T-helper 2 cell treated with Interferon-gamma antibody and Interleukin-4, amounts not matched to agents 5 μg/mL and 100 μg/mL, for 36 hours (primary cell): ENCODE measurements at regions not wholly inside any gene's neighbourhood (a gene's known extent, or its start where the extent isn't known, plus 50 kb on each side); places are given as distances from the start of the nearest gene placed in this dataset.
A peak's percentile ranks its signal among the peaks of the same experiment; 100 is the strongest.

Experiments
- DNase-seq: peaks from one replicate; pipeline ENCODE4 v3.0.0; 2021; ENCODE audit warnings: low spot score
- H3K27ac Mint-ChIP-seq: one replicate; pipeline ENCODE4 v1.8.0; 2021; ENCODE audit warnings: mild to moderate bottlenecking, mixed read lengths
- H3K27me3 Mint-ChIP-seq: one replicate; pipeline ENCODE4 v1.8.0; 2021; ENCODE audit warnings: low read depth, mixed read lengths
- H3K36me3 Mint-ChIP-seq: one replicate; pipeline ENCODE4 v1.8.0; 2021; ENCODE audit warnings: low read depth, mixed read lengths
- H3K4me1 Mint-ChIP-seq: one replicate; pipeline ENCODE4 v1.8.0; 2021; ENCODE audit warnings: low read depth, mixed read lengths
- H3K4me3 Mint-ChIP-seq: one replicate; pipeline ENCODE4 v1.8.0; 2022; ENCODE audit warnings: mild to moderate bottlenecking, moderate library complexity, mixed read lengths
- H3K9me3 Mint-ChIP-seq: one replicate; pipeline ENCODE4 v1.8.0; 2021; ENCODE audit warnings: mixed read lengths

DNA sequence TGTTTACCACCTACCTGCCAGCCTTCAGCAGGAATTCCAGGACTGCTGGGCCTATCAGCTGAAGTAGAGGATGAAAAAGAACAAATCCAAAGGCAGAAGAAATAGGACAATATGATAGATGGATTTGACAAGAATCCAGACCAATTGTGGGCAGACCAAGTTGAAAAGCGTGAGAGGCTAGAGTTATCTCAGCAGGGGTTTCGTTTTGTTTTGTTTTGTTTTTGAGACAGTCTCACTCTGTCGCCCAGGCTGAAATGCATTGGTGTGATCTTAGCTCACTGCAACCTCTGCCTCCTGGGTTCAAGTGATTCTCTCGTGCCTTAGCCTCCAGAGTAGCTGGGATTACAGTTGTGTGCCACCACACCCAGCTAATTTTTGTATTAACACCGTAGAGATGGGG, 113.2 kb downstream of the PALM2AKAP2 start:
- H3K4me1 Mint-ChIP-seq, result peaks cover 56% of the 10 kb centered on the region
- H3K27me3 Mint-ChIP-seq, result no peaks in the 10 kb centered on the region
- H3K9me3 Mint-ChIP-seq, result no peaks in the 10 kb centered on the region
- no peak overlapping the region for H3K27ac Mint-ChIP-seq
- DNase-seq, result no peak
- H3K4me3 Mint-ChIP-seq, result no peak overlapping the region
- H3K36me3 Mint-ChIP-seq, result no peaks in the 10 kb centered on the region

DNA sequence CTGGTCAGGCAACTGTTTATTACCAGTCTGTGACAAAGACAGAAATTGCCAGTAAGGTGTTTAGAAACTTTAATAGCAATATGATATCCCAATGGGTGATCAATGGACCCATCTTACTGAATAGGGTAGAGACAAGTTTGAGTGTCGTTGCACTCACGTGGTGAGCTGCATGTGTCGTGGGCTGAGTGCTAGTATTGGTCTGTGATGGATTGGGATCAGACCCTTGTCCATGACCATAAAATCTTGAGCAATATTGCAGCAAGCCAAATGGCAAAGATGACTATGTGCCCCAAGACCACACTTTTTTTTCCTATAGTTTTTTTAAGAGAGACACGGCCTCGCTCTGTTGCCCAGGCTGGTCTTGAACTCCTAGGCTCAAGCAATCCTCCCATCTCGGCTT, 114.5 kb downstream of the PALM2AKAP2 start:
- peak overlapping the region; percentile 29 for H3K4me3 Mint-ChIP-seq
- H3K27me3 Mint-ChIP-seq, result no peaks in the 10 kb centered on the region
- no peaks in the 10 kb centered on the region for H3K9me3 Mint-ChIP-seq
- peak; percentile 22 for DNase-seq
- H3K4me1 Mint-ChIP-seq, result peaks cover 49% of the 10 kb centered on the region
- no peaks in the 10 kb centered on the region for H3K36me3 Mint-ChIP-seq
- H3K27ac Mint-ChIP-seq, result no peak overlapping the region

DNA sequence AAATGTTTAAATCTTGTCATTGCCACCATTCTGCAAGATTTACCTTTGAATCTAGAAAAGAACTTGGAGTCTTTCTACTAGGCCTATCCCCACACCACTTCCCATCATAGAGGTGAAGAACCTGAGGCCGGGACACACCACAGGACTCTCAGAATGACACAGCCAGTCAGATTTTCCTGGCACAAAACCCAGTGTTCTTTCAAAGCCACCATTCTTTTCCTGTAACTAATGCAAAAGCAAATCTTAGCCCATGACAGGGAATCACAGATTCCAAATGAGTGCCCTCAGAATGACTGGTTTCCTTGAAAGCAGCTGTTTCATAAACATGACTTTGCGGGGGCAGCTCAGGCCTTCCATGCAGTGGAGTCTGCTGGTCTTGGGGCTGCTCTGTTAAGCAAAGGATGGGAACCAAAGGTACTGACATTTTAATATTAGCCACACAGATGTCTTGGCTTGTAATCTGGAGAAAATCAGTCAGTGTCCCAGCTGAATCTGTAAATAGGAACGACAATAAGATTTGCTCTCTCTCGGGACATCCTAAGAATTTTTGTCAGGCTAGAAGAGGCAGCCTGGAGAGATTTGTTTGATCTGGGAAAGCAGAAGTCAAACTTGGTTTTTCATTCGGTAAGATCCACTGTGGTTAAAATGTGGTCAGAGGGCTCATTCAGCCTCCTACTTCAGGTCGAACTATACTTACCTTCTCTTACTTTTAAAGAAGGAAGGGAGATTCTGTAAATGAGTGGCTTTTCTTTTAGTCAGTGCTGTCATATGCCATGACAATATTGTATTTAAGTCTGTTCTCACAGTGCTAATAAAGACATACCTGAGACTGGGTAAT, 115.1 kb downstream of the PALM2AKAP2 start:
- Mint-ChIP-seq H3K27me3 (no peaks in the 10 kb centered on the region), H3K4me3 (peak overlapping the region; percentile 29), H3K27ac (peak overlapping the region; percentile 70), H3K4me1 (peaks cover 42% of the 10 kb centered on the region), H3K36me3 (no peaks in the 10 kb centered on the region), H3K9me3 (no peaks in the 10 kb centered on the region)
- DNase-seq, result peak; percentile 67

DNA sequence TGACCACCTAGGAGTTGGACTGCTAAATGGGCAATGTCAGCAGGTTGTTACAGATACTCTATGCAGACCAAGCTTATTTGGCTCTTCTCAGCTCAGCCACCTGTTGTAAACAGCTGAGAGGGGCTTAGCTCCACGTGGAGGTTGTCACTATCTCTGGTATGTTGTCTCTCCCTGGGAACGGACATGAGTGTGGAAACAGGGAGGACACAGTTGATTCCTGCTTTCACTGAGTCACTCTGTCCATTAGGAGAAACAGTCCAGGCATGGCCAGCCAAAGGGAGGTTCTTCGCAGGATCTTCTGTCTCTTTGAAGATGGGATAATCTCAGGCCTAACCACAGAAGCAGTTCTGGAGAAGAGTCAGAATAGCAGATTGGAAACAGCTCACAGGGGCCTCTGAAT, 121.2 kb downstream of the PALM2AKAP2 start:
- DNase-seq, result no peak
- no peaks in the 10 kb centered on the region for H3K9me3 Mint-ChIP-seq
- no peak overlapping the region for H3K4me3 Mint-ChIP-seq
- no peaks in the 10 kb centered on the region for H3K27me3 Mint-ChIP-seq
- H3K27ac Mint-ChIP-seq, result no peak overlapping the region
- H3K36me3 Mint-ChIP-seq, result no peaks in the 10 kb centered on the region
- H3K4me1 Mint-ChIP-seq, result peaks cover 10% of the 10 kb centered on the region

DNA sequence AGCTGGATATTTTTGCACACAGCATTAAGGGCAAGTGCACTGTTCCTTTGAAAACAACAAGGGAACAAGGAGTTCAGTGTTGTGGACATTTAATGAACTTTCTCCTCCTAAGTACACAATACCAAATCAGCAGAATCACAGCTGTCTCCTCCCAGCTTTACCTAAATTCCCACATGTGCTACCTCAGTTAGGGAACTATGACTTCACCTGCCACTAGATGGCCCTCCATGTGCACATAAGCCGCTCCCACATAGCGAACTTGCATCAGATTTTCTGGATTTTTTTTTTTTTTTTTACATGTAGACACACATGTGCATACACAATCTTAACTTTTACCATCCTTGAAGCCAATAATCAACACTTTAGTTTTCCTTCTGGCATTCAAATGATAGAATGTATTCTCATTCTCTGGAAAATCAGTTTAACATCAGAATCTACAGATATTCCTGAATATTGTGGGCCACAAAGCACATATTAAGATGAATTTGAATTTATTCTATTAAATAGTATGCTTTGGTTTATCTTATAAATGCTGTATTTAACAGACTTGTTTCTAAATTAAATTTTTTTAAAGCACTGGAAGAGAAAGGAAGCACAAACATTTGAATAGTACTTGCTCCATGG, 123.6 kb downstream of the PALM2AKAP2 start:
- Mint-ChIP-seq H3K36me3 (no peaks in the 10 kb centered on the region), H3K9me3 (no peaks in the 10 kb centered on the region), H3K27ac (no peak overlapping the region), H3K4me3 (no peak overlapping the region), H3K4me1 (peaks cover 21% of the 10 kb centered on the region), H3K27me3 (no peaks in the 10 kb centered on the region)
- peak; percentile 46 for DNase-seq

DNA sequence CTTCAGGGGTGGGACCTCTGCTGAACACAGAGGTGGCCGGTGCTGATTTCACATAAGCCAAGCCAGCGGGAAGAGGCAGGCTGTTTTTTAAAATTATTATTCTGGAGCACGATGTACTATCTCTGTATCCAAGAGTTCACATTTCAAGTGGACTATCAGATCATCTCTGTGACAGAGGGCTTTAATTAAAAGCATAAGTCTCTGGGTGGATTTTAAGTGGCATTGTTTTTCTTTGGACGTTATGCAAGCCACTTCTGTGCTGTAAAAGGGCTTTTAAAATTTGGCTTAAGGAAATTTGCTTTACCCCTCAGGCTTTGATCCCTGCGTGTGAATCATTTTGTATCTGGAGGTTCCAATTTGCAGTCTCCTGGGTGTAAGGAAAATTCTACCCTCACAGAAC, 124.7 kb downstream of the PALM2AKAP2 start:
- Mint-ChIP-seq H3K9me3 (no peaks in the 10 kb centered on the region), H3K4me3 (no peak overlapping the region), H3K27me3 (no peaks in the 10 kb centered on the region), H3K27ac (no peak overlapping the region), H3K4me1 (peaks cover 21% of the 10 kb centered on the region), H3K36me3 (no peaks in the 10 kb centered on the region)
- DNase-seq, result no peak

DNA sequence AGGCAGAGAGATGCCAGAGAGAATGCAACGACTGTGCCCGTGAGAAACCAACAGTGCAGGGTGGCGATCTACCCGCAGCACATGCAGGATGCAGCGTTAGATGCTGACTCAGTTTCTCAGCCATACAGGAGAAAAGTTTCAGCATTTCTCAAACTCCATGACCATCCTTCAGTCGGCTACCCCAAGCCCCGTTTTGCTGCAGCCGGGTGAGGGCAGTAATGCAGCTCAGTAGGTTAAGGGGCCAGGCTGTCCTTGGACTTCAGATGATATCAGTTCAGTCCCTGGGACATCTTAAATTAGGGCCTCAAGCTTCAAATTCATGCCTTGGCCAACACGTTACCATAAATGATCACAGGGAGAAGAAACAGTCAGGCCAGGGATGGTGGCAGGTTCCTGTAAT, 125.5 kb downstream of the PALM2AKAP2 start:
- DNase-seq, result no peak
- H3K4me3 Mint-ChIP-seq, result no peak overlapping the region
- no peak overlapping the region for H3K27ac Mint-ChIP-seq
- no peaks in the 10 kb centered on the region for H3K36me3 Mint-ChIP-seq
- H3K9me3 Mint-ChIP-seq, result no peaks in the 10 kb centered on the region
- H3K27me3 Mint-ChIP-seq, result no peaks in the 10 kb centered on the region
- H3K4me1 Mint-ChIP-seq, result peaks cover 21% of the 10 kb centered on the region

DNA sequence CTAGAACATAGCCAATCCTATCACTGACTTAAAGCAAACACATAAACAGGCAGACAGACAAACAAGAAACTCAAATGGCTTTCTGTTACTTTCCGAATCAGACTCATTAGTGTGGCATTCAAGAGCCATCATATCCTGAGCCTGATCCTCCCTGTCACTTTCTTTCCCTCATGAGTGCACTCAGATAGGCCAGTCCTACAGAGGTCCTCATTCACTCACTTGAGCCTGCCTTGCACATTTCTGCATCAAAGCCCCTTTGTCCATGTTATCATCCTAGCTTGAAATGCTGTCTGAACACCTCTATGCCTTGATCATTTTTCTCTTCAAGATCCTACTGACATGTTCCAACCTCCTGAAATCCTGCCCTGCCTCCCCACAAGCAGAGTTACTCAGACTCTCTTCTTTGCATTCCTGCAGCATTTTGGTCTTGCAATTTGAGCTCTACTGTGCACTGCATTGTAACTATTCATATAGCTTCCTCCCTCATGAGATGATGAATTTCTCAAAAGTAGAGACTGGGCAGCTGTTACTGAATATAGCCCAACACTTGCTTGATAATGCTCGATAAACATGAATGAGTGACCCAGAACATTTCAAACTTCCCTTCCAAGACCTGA, 126.9 kb downstream of the PALM2AKAP2 start:
- no peaks in the 10 kb centered on the region for H3K27me3 Mint-ChIP-seq
- no peaks in the 10 kb centered on the region for H3K9me3 Mint-ChIP-seq
- H3K27ac Mint-ChIP-seq, result peak overlapping the region; percentile 12
- peaks cover 21% of the 10 kb centered on the region for H3K4me1 Mint-ChIP-seq
- DNase-seq, result no peak
- no peak overlapping the region for H3K4me3 Mint-ChIP-seq
- no peaks in the 10 kb centered on the region for H3K36me3 Mint-ChIP-seq

DNA sequence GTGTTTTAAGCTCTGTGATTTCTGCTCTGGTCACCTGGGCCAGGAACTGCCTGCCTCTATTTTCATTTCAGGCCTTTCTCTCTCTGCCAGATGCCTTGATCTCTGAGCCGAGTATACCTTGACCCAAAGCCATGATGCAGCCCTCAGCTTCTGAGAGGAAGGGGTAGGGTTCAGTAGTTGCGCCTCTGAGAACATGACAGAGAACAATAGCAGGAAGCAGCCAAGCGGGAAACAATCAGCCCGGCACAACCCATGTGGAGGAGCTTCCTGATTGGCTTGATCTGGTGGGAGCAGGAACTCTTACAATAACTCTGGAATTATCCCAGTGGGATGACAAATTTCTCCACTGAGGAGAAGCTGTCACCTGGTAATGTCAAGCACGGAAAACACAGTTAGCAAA, 127.4 kb downstream of the PALM2AKAP2 start:
- Mint-ChIP-seq H3K36me3 (no peaks in the 10 kb centered on the region), H3K4me3 (no peak overlapping the region), H3K4me1 (peaks cover 20% of the 10 kb centered on the region), H3K9me3 (no peaks in the 10 kb centered on the region), H3K27me3 (no peaks in the 10 kb centered on the region), H3K27ac (peak overlapping the region; percentile 17)
- no peak for DNase-seq

DNA sequence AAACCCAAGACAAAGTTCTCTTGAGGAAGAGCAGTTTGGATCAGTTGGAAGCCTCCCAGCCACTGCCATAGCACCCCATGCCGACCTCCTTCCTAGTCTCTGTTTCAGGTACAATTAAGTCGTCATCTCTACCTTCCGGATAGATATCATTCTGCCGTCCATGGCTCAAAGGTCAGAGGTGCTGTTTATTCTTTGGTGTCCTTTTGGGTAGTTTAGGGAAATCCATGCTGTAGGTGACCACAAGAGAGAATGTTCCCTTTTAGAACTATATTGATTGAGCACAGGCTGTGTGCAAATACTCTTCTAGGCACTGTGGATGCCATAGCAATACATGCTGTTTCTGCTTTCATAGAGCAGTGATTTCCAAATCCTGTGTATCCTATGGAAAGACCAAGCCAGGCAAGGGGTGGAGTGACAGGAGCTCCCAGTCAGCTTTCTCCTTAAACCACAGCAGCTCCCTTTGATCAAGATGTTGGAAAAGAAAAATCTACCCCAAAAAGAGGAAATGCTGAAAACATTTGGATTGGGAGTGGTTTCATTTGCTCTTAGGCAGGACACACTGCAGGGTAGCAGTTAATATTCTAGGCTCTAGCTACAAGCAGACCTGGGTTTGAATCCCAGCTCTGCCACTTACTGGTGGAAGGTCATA, 127.9 kb downstream of the PALM2AKAP2 start:
- Mint-ChIP-seq H3K27me3 (no peaks in the 10 kb centered on the region), H3K9me3 (no peaks in the 10 kb centered on the region), H3K27ac (no peak overlapping the region), H3K4me1 (peaks cover 20% of the 10 kb centered on the region), H3K4me3 (no peak overlapping the region), H3K36me3 (no peaks in the 10 kb centered on the region)
- DNase-seq, result no peak

DNA sequence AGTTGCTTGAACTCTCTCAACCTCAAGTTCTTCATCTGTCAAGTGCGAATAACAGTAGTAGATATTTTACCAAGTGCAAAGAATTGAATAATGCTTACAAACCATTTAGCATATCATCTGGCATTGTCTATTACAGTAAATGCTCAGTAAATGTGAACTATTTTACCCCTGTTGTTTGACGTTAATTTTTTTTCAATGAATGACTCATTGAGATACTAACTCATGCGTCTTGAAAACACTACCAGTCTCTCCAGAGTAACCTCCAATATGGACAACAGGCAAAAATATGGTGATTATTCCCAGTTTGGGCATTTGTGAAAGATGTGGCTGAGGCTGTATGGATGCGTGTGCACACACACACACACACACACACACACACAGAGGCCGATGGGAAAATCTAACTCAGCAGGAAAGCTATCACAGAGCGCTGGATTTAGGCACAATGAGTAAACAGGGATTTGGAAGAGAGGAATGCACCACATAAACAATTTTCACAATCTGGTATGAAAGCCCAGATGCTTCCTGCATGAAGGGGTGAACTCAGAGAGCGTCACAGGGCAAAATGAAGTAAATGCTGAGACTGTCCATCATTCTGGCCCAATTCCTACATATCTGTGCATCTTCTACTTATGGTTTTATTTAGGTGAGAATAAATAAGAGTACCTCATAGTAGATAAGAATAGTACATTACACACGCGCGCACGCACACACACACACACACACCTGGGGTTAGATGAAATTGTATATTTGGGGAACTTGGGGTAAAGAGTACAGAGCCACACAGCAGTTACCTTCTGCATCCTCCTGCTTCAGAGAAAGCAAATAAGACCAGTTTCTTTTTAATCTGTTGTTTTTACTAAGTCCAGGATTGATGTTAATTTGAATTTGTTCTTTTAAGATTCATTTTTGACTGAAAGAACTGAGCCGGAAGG, 128.7 kb downstream of the PALM2AKAP2 start:
- Mint-ChIP-seq H3K9me3 (no peaks in the 10 kb centered on the region), H3K36me3 (no peaks in the 10 kb centered on the region), H3K27ac (no peak overlapping the region), H3K4me3 (no peak overlapping the region), H3K4me1 (peaks cover 15% of the 10 kb centered on the region), H3K27me3 (no peaks in the 10 kb centered on the region)
- DNase-seq, result no peak

DNA sequence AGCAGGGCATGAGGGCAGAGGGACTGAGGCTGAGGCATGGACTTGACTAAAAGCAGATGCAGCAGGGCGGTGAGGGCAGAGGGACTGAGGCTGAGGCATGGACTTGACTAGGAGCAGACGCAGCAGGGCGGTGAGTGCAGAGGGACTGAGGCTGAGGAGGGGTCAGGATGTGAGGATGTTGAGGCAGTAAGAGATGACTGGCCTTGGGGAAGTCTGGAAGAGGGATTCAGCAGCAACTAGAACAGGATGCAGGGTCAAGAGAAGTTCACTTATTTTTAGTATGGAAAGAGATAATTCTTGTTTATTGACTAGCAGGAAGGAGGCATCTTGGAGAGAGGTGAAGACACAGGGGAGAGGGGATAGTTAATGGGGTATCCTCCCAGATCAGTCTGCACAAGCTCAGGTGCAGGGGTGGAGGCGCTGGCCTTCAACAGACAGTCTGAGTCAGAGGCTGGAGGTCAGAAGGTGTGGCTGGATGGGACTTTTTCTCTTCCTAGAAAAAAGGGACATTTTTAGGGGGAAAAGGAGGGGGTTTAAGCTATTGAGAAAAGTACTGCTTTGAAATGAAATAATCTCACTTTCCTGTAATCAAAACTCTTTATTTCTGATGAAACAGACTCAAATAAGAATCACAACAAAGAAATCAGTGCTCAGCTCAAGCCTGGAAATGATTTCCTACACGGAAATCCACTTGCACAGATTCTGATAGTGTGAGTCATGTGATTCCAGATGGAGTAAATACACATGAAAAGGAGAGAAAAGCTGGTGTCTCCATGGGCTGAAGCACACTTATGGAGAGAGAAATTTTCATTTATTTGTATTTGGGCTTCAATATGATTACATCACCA, 130.9 kb downstream of the PALM2AKAP2 start:
- peaks cover 25% of the 10 kb centered on the region for H3K4me1 Mint-ChIP-seq
- no peak overlapping the region for H3K27ac Mint-ChIP-seq
- no peaks in the 10 kb centered on the region for H3K27me3 Mint-ChIP-seq
- no peaks in the 10 kb centered on the region for H3K36me3 Mint-ChIP-seq
- no peak for DNase-seq
- H3K9me3 Mint-ChIP-seq, result no peaks in the 10 kb centered on the region
- H3K4me3 Mint-ChIP-seq, result no peak overlapping the region
